Endothelial cell of umbilical vein (primary cell): ENCODE measurements at regions not wholly inside any gene's neighbourhood (a gene's known extent, or its start where the extent isn't known, plus 50 kb on each side); places are given as distances from the start of the nearest gene placed in this dataset.

Experiments used
- BruUV-seq: library from RNA; stranded (reverse); fragments of 400-500 nt; replicated peaks from 2 replicates; lab custom pipeline; 2021; lab: Mats Ljungman, UMichigan
- CTCF ChIA-PET: fragments of 300-600, 350-600 bp; sonication (Branson Sonifier 250); formaldehyde crosslinking; loops from one replicate; lab custom pipeline; 2021; ENCODE audit warnings: antibody characterized with exemption, inconsistent platforms; lab: Charles Lee
- POLR2A ChIA-PET: fragments of 300-600, 350-600 bp; sonication (Branson Sonifier 250); formaldehyde crosslinking; loops from one replicate; lab custom pipeline; 2021; ENCODE audit warnings: antibody characterized with exemption, inconsistent platforms; lab: Charles Lee
- DNase-seq: peaks from one replicate; pipeline ENCODE4 v3.0.0-alpha.2; 2011; ENCODE audit warnings: low read depth, low spot score
- FAIRE-seq: peaks from 2 replicates; lab custom pipeline; 2011; peaks lifted over from hg19 to GRCh38; lab: Jason Lieb, UNC
- H2AFZ ChIP-seq: 2 replicates; pipeline ENCODE4 v1.6.0; 2012; ENCODE audit warnings: low read depth, low read length, control low read depth, inconsistent platforms
- H3K27ac ChIP-seq: 2 replicates; pipeline ENCODE4 v1.5.1; 2011; ENCODE audit warnings: low read depth, mild to moderate bottlenecking, control low read depth, low read length, moderate library complexity; ENCODE audit not compliant: insufficient read depth
- H3K27me3 ChIP-seq, 2 experiments: 2 replicates each; pipeline versions ENCODE4 v1.6.0 to v1.6.1; 2011; ENCODE audit warnings: low read length in 2 of 2, mixed read lengths in 1 of 2; ENCODE audit not compliant: control insufficient read depth in 2 of 2, insufficient read depth in 2 of 2
- H3K36me3 ChIP-seq, 2 experiments: 2 replicates in 1 of 2; 3 replicates in 1 of 2; pipeline ENCODE4 v1.5.1; 2011; ENCODE audit warnings: low read length in 2 of 2, mild to moderate bottlenecking in 1 of 2, moderate library complexity in 1 of 2; ENCODE audit not compliant: control insufficient read depth in 2 of 2, insufficient read depth in 2 of 2; ENCODE audit errors: extremely low read depth in 1 of 2
- H3K4me1 ChIP-seq: 3 replicates; pipeline ENCODE4 v1.5.1; 2011; ENCODE audit warnings: mild to moderate bottlenecking, low read length; ENCODE audit not compliant: control insufficient read depth, insufficient read depth; ENCODE audit errors: extremely low read depth
- H3K4me2 ChIP-seq: 2 replicates; pipeline ENCODE4 v1.6.1; 2011; ENCODE audit warnings: low read length, control low read depth, mixed read lengths; ENCODE audit not compliant: insufficient read depth
- H3K4me3 ChIP-seq, 3 experiments: fragments of 200-600 bp in 1 of 3; sonication (generic), shearing (Covaris generic) in 1 of 3; replicated peaks in 1 of 3; 2 replicates each; pipeline ENCODE4 v1.5.1; 2011 to 2016; ENCODE audit warnings: control low read depth in 3 of 3, low read length in 3 of 3, mild to moderate bottlenecking in 2 of 3, inconsistent platforms in 1 of 3, low read depth in 1 of 3, moderate library complexity in 1 of 3; ENCODE audit not compliant: insufficient read depth in 1 of 3
- H3K79me2 ChIP-seq: 2 replicates; pipeline ENCODE4 v1.6.0; 2012; ENCODE audit warnings: low read length, inconsistent platforms; ENCODE audit not compliant: control insufficient read depth, insufficient read depth
- H3K9ac ChIP-seq: replicated peaks from 2 replicates; pipeline ENCODE3; 2011; ENCODE audit warnings: low read length, control low read depth; ENCODE audit not compliant: insufficient read depth; ENCODE audit errors: extremely low read depth
- H3K9me1 ChIP-seq: replicated peaks from 3 replicates; pipeline ENCODE4 v1.6.0; 2011; ENCODE audit warnings: mild to moderate bottlenecking, low read length; ENCODE audit not compliant: control insufficient read depth, insufficient read depth; ENCODE audit errors: extremely low read depth
- H3K9me3 ChIP-seq: replicated peaks from 2 replicates; pipeline ENCODE4 v1.5.1; 2012; ENCODE audit warnings: low read length, inconsistent platforms; ENCODE audit not compliant: control insufficient read depth, insufficient read depth
- H4K20me1 ChIP-seq: replicated peaks from 2 replicates; pipeline ENCODE3; 2011; ENCODE audit warnings: mild to moderate bottlenecking, low read length; ENCODE audit not compliant: control insufficient read depth, insufficient read depth; ENCODE audit errors: extremely low read depth
- CTCF ChIP-seq, 2 donors: IDR thresholded peaks; 1 replicate in 1 of 2; 2 replicates in 1 of 2; pipeline ENCODE4 v1.5.1; 2011; ENCODE audit warnings: low read length in 2 of 2, mild to moderate bottlenecking in 2 of 2, moderate library complexity in 2 of 2, control low read depth in 1 of 2, inconsistent platforms in 1 of 2, low read depth in 1 of 2; ENCODE audit not compliant: insufficient read depth in 1 of 2; ENCODE audit errors: extremely low read depth in 1 of 2
- EZH2 ChIP-seq: IDR thresholded peaks from 2 replicates; pipeline ENCODE4 v1.6.1; 2012; ENCODE audit warnings: borderline replicate concordance, low read depth, mild to moderate bottlenecking, moderate library complexity, low read length, inconsistent platforms; ENCODE audit not compliant: severe bottlenecking
- FOS ChIP-seq: IDR thresholded peaks from 2 replicates; pipeline ENCODE4 v1.6.1; 2011; ENCODE audit warnings: mild to moderate bottlenecking, low read length, moderate library complexity, borderline replicate concordance; ENCODE audit not compliant: insufficient read depth
- GATA2 ChIP-seq: IDR thresholded peaks from 2 replicates; pipeline ENCODE4 v1.7.0; 2011; ENCODE audit warnings: low read depth, mild to moderate bottlenecking, moderate library complexity, mixed read lengths, low read length; ENCODE audit not compliant: insufficient read length, insufficient read depth
- JUN ChIP-seq: IDR thresholded peaks from 2 replicates; pipeline ENCODE4 v1.6.1; 2011; ENCODE audit warnings: borderline replicate concordance, low read depth; ENCODE audit not compliant: insufficient read length, insufficient read depth
- MAX ChIP-seq: IDR thresholded peaks from 2 replicates; pipeline ENCODE4 v1.6.1; 2011; ENCODE audit not compliant: insufficient read depth, insufficient read length
- MYC ChIP-seq: IDR thresholded peaks from one replicate; pipeline ENCODE4 v1.6.1; 2011; ENCODE audit warnings: mild to moderate bottlenecking, low read depth, low read length
- POLR2A ChIP-seq: IDR thresholded peaks from 2 replicates; pipeline ENCODE4 v1.6.1; 2012; ENCODE audit warnings: low read depth, mild to moderate bottlenecking, control low read depth, low read length
- POLR2AphosphoS5 ChIP-seq: IDR thresholded peaks from 2 replicates; pipeline ENCODE4 v1.6.1; 2012; ENCODE audit warnings: low read depth, mild to moderate bottlenecking, control low read depth, low read length, moderate library complexity; ENCODE audit not compliant: insufficient read depth
- dilution Hi-C: fragments of 300-500 bp; cut with MboI; formaldehyde crosslinking; loops from one replicate; pipeline ENCODE4 v1.15.0; 2019; ENCODE audit warnings: low sequenced_read_pairs; ENCODE audit not compliant: extremely low pct_ligation_motif_present
- intact Hi-C: fragments of 100-400 bp; cut with micrococcal nuclease; formaldehyde crosslinking; loops from one replicate; pipeline ENCODE4 v1.10.0; 2022

- TF ChIP-seq GATA2 (no peak), MAX (no peak), POLR2AphosphoS5 (no peak), CTCF (IDR thresholded peaks at IDR 0.05; ENCODE audit: extremely low read depth in 1 of 2, insufficient read depth in 1 of 2, low read depth in 1 of 2, low read length in 2 of 2) (no peak), EZH2 (no peak), MYC (no peak), POLR2A (no peak), JUN (no peak), FOS (no peak)
- Histone ChIP-seq H3K27me3 (no peaks in the 10 kb centered on the region), H4K20me1 (no peaks in the 10 kb centered on the region), H2AFZ (no peak overlapping the region), H3K9ac (no peak overlapping the region), H3K9me3 (no peaks in the 10 kb centered on the region), H3K4me2 (no peak overlapping the region), H3K9me1 (no peaks in the 10 kb centered on the region), H3K36me3 (no peaks in the 10 kb centered on the region), H3K4me1 (no peaks in the 10 kb centered on the region), H3K79me2 (no peaks in the 10 kb centered on the region), H3K27ac (no peak overlapping the region), H3K4me3 (no peak overlapping the region)
- FAIRE-seq (no peak), DNase-seq (no peak)
- no TSS peak for BruUV-seq
- ChIA-PET CTCF (no interaction called here), POLR2A (no interaction called here)
- intact Hi-C loops: no loop called here
- dilution Hi-C loops: no loop called here
These were observed 183.4 kb upstream of the CDH20 start for GRCh38 chr18:61149786-61150185.
